ENCODE measurements at regions not wholly inside any gene's neighbourhood (a gene's known extent, or its start where the extent isn't known, plus 50 kb on each side); places are given as distances from the start of the nearest gene placed in this dataset.

GRCh38 chr20:3323398-3323797 lies 84.1 kb downstream of the DNAAF9 start:
- Mint-ChIP-seq H3K36me3 (ENCODE audit: low read depth) (peaks cover 96% of the 10 kb centered on the region), H3K4me1 (ENCODE audit: low read depth) (peaks cover 7% of the 10 kb centered on the region), H3K27ac (no peak overlapping the region), H3K27me3 (no peaks in the 10 kb centered on the region), H3K9me3 (no peaks in the 10 kb centered on the region), H3K4me3 (no peak overlapping the region)
- intact Hi-C loops (cut with micrococcal nuclease) = no loop called here

GRCh38 chr20:3318226-3318884 lies 79.4 kb upstream of the SLC4A11 start:
- no peak overlapping the region for H3K4me3 Mint-ChIP-seq
- intact Hi-C loops (cut with micrococcal nuclease) = no loop called here
- H3K36me3 Mint-ChIP-seq (ENCODE audit: low read depth) = peaks cover 96% of the 10 kb centered on the region
- H3K9me3 Mint-ChIP-seq = no peaks in the 10 kb centered on the region
- H3K27ac Mint-ChIP-seq = no peak overlapping the region
- peaks cover 35% of the 10 kb centered on the region for H3K4me1 Mint-ChIP-seq (ENCODE audit: low read depth)
- H3K27me3 Mint-ChIP-seq = no peaks in the 10 kb centered on the region

GRCh38 chr20:3316136-3316535 lies 77.1 kb upstream of the SLC4A11 start:
- peaks cover 52% of the 10 kb centered on the region for H3K4me1 Mint-ChIP-seq (ENCODE audit: low read depth)
- intact Hi-C loops (cut with micrococcal nuclease) = no loop called here
- no peaks in the 10 kb centered on the region for H3K27me3 Mint-ChIP-seq
- peak overlapping the region; percentile 70 for H3K27ac Mint-ChIP-seq
- no peak overlapping the region for H3K4me3 Mint-ChIP-seq
- peaks cover 96% of the 10 kb centered on the region for H3K36me3 Mint-ChIP-seq (ENCODE audit: low read depth)
- no peaks in the 10 kb centered on the region for H3K9me3 Mint-ChIP-seq

- no peak overlapping the region for H3K27ac Mint-ChIP-seq
- peaks cover 96% of the 10 kb centered on the region for H3K36me3 Mint-ChIP-seq (ENCODE audit: low read depth)
- H3K27me3 Mint-ChIP-seq = no peaks in the 10 kb centered on the region
- intact Hi-C loops (cut with micrococcal nuclease) = no loop called here
- peaks cover 52% of the 10 kb centered on the region for H3K4me1 Mint-ChIP-seq (ENCODE audit: low read depth)
- no peak overlapping the region for H3K4me3 Mint-ChIP-seq
- no peaks in the 10 kb centered on the region for H3K9me3 Mint-ChIP-seq
These were observed 76.1 kb upstream of the SLC4A11 start for GRCh38 chr20:3315136-3315535.

GRCh38 chr20:3314391-3314790 lies 75.4 kb upstream of the SLC4A11 start:
- no peak overlapping the region for H3K4me3 Mint-ChIP-seq
- peaks cover 52% of the 10 kb centered on the region for H3K4me1 Mint-ChIP-seq (ENCODE audit: low read depth)
- H3K27me3 Mint-ChIP-seq = no peaks in the 10 kb centered on the region
- H3K27ac Mint-ChIP-seq = peak overlapping the region; percentile 71
- intact Hi-C loops (cut with micrococcal nuclease) = no loop called here
- H3K36me3 Mint-ChIP-seq (ENCODE audit: low read depth) = peaks cover 95% of the 10 kb centered on the region
- no peaks in the 10 kb centered on the region for H3K9me3 Mint-ChIP-seq

GRCh38 chr20:3313683-3314065 lies 74.7 kb upstream of the SLC4A11 start:
- H3K4me3 Mint-ChIP-seq = no peak overlapping the region
- intact Hi-C loops (cut with micrococcal nuclease) = no loop called here
- peaks cover 97% of the 10 kb centered on the region for H3K36me3 Mint-ChIP-seq (ENCODE audit: low read depth)
- H3K9me3 Mint-ChIP-seq = no peaks in the 10 kb centered on the region
- peaks cover 52% of the 10 kb centered on the region for H3K4me1 Mint-ChIP-seq (ENCODE audit: low read depth)
- no peaks in the 10 kb centered on the region for H3K27me3 Mint-ChIP-seq
- peak overlapping the region; percentile 71 for H3K27ac Mint-ChIP-seq

GRCh38 chr20:3312940-3313682 lies 74.1 kb upstream of the SLC4A11 start:
- H3K27ac Mint-ChIP-seq = peak overlapping the region; percentile 71
- intact Hi-C loops (cut with micrococcal nuclease) = no loop called here
- peaks cover 98% of the 10 kb centered on the region for H3K36me3 Mint-ChIP-seq (ENCODE audit: low read depth)
- H3K27me3 Mint-ChIP-seq = no peaks in the 10 kb centered on the region
- peaks cover 52% of the 10 kb centered on the region for H3K4me1 Mint-ChIP-seq (ENCODE audit: low read depth)
- no peak overlapping the region for H3K4me3 Mint-ChIP-seq
- no peaks in the 10 kb centered on the region for H3K9me3 Mint-ChIP-seq

- Mint-ChIP-seq H3K27me3 (no peaks in the 10 kb centered on the region), H3K36me3 (ENCODE audit: low read depth) (peaks cover 98% of the 10 kb centered on the region), H3K9me3 (no peaks in the 10 kb centered on the region), H3K4me1 (ENCODE audit: low read depth) (peaks cover 60% of the 10 kb centered on the region), H3K4me3 (no peak overlapping the region), H3K27ac (no peak overlapping the region)
- intact Hi-C loops (cut with micrococcal nuclease) = no loop called here
These were observed 72.6 kb upstream of the SLC4A11 start for GRCh38 chr20:3311623-3312022.

- no peaks in the 10 kb centered on the region for H3K27me3 Mint-ChIP-seq
- intact Hi-C loops (cut with micrococcal nuclease) = no loop called here
- H3K9me3 Mint-ChIP-seq = no peaks in the 10 kb centered on the region
- H3K36me3 Mint-ChIP-seq (ENCODE audit: low read depth) = peaks cover 98% of the 10 kb centered on the region
- no peak overlapping the region for H3K27ac Mint-ChIP-seq
- no peak overlapping the region for H3K4me3 Mint-ChIP-seq
- peaks cover 36% of the 10 kb centered on the region for H3K4me1 Mint-ChIP-seq (ENCODE audit: low read depth)
These were observed 70.2 kb upstream of the SLC4A11 start for GRCh38 chr20:3309226-3309625.

GRCh38 chr20:3307725-3308124 lies 68.7 kb upstream of the SLC4A11 start:
- H3K36me3 Mint-ChIP-seq (ENCODE audit: low read depth) = peaks cover 98% of the 10 kb centered on the region
- H3K27me3 Mint-ChIP-seq = no peaks in the 10 kb centered on the region
- no peaks in the 10 kb centered on the region for H3K9me3 Mint-ChIP-seq
- H3K27ac Mint-ChIP-seq = peak overlapping the region; percentile 4
- no peak overlapping the region for H3K4me3 Mint-ChIP-seq
- H3K4me1 Mint-ChIP-seq (ENCODE audit: low read depth) = peaks cover 21% of the 10 kb centered on the region
- intact Hi-C loops (cut with micrococcal nuclease) = no loop called here

- peaks cover 15% of the 10 kb centered on the region for H3K4me1 Mint-ChIP-seq (ENCODE audit: low read depth)
- H3K4me3 Mint-ChIP-seq = no peak overlapping the region
- intact Hi-C loops (cut with micrococcal nuclease) = no loop called here
- H3K27ac Mint-ChIP-seq = peak overlapping the region; percentile 4
- peaks cover 98% of the 10 kb centered on the region for H3K36me3 Mint-ChIP-seq (ENCODE audit: low read depth)
- no peaks in the 10 kb centered on the region for H3K9me3 Mint-ChIP-seq
- no peaks in the 10 kb centered on the region for H3K27me3 Mint-ChIP-seq
These were observed 68.1 kb upstream of the SLC4A11 start for GRCh38 chr20:3307078-3307477.

- Mint-ChIP-seq H3K4me3 (no peak overlapping the region), H3K27ac (no peak overlapping the region), H3K36me3 (ENCODE audit: low read depth) (peaks cover 98% of the 10 kb centered on the region), H3K27me3 (no peaks in the 10 kb centered on the region), H3K9me3 (no peaks in the 10 kb centered on the region), H3K4me1 (ENCODE audit: low read depth) (peaks cover 9% of the 10 kb centered on the region)
- intact Hi-C loops (cut with micrococcal nuclease) = no loop called here
These were observed 67.1 kb upstream of the SLC4A11 start for GRCh38 chr20:3306068-3306467.

- peaks cover 99% of the 10 kb centered on the region for H3K36me3 Mint-ChIP-seq (ENCODE audit: low read depth)
- no peaks in the 10 kb centered on the region for H3K27me3 Mint-ChIP-seq
- intact Hi-C loops (cut with micrococcal nuclease) = no loop called here
- H3K27ac Mint-ChIP-seq = no peak overlapping the region
- no peak overlapping the region for H3K4me3 Mint-ChIP-seq
- peaks cover 9% of the 10 kb centered on the region for H3K4me1 Mint-ChIP-seq (ENCODE audit: low read depth)
- no peaks in the 10 kb centered on the region for H3K9me3 Mint-ChIP-seq
These were observed 65.5 kb upstream of the SLC4A11 start for GRCh38 chr20:3304456-3304855.

- H3K27ac Mint-ChIP-seq = no peak overlapping the region
- no peaks in the 10 kb centered on the region for H3K27me3 Mint-ChIP-seq
- no peaks in the 10 kb centered on the region for H3K9me3 Mint-ChIP-seq
- intact Hi-C loops (cut with micrococcal nuclease) = no loop called here
- no peaks in the 10 kb centered on the region for H3K4me1 Mint-ChIP-seq (ENCODE audit: low read depth)
- no peak overlapping the region for H3K4me3 Mint-ChIP-seq
- H3K36me3 Mint-ChIP-seq (ENCODE audit: low read depth) = peaks cover 100% of the 10 kb centered on the region
These were observed 58.0 kb upstream of the SLC4A11 start for GRCh38 chr20:3297079-3297378.
